Testis (tissue), 2 donors: ENCODE measurements at regions not wholly inside any gene's neighbourhood (a gene's known extent, or its start where the extent isn't known, plus 50 kb on each side); places are given as distances from the start of the nearest gene placed in this dataset.

Source experiments
- CTCF ChIP-seq, 3 experiments: fragments of 450-650 bp in 2 of 3; fragments of 200-600 bp in 1 of 3; sonication (generic) in 1 of 3; IDR thresholded peaks; one replicate each; pipeline ENCODE4 v1.5.1; 2016 to 2019; ENCODE audit warnings: antibody characterized with exemption in 3 of 3, mild to moderate bottlenecking in 2 of 3, moderate library complexity in 1 of 3
- POLR2A ChIP-seq: fragments of 450-650 bp; IDR thresholded peaks from one replicate; pipeline ENCODE4 v1.6.1; 2017; ENCODE audit warnings: antibody characterized with exemption, mild to moderate bottlenecking, moderate library complexity

- TF ChIP-seq CTCF (IDR thresholded peaks at IDR 0.05), result no peak
- TF ChIP-seq POLR2A, result no peak
Observed at GRCh38 chr2:120930236-120930635, 194.6 kb downstream of the GLI2 start.
